ENCODE measurements at regions not wholly inside any gene's neighbourhood (a gene's known extent, or its start where the extent isn't known, plus 50 kb on each side); places are given as distances from the start of the nearest gene placed in this dataset.

DNA sequence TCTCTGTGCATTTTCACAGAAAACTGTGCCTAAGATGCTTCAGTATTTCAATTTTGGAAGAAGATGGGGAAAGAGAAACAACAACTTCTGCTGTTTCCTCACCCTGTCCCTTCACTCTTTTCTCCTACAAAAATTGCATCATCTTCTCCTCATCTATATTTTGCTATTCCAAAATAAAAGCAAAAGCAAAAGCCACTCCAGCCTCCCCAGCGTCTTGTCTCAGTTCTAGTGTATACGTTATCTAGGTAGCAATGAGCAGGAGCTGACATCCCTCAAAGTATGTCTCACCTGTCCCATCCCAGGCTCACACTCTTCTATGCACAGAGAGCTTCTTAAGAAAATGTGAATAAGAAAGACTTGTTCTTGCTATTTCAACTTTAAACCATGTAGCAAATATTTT lies 163.8 kb upstream of the TAB2 start:
- Histone ChIP-seq H3K36me3 (ENCODE audit: insufficient read depth) (no peaks in the 10 kb centered on the region), H2AFZ (ENCODE audit: low read depth) (no peak overlapping the region), H3K4me3 (IDR thresholded peaks at IDR 0.05; ENCODE audit: insufficient read depth, low read depth, low read length) (no peak overlapping the region), H3K4me2 (no peak overlapping the region), H3K27me3 (ENCODE audit: insufficient read depth, low read depth) (no peaks in the 10 kb centered on the region), H3K27ac (no peak overlapping the region), H3K4me1 (ENCODE audit: low read depth, poor library complexity, severe bottlenecking) (no peaks in the 10 kb centered on the region), H3K79me2 (ENCODE audit: insufficient read depth, low read depth) (no peaks in the 10 kb centered on the region), H3K9ac (no peak overlapping the region), H4K20me1 (ENCODE audit: insufficient read depth) (no peaks in the 10 kb centered on the region)
- TF ChIP-seq, protein P1, sequence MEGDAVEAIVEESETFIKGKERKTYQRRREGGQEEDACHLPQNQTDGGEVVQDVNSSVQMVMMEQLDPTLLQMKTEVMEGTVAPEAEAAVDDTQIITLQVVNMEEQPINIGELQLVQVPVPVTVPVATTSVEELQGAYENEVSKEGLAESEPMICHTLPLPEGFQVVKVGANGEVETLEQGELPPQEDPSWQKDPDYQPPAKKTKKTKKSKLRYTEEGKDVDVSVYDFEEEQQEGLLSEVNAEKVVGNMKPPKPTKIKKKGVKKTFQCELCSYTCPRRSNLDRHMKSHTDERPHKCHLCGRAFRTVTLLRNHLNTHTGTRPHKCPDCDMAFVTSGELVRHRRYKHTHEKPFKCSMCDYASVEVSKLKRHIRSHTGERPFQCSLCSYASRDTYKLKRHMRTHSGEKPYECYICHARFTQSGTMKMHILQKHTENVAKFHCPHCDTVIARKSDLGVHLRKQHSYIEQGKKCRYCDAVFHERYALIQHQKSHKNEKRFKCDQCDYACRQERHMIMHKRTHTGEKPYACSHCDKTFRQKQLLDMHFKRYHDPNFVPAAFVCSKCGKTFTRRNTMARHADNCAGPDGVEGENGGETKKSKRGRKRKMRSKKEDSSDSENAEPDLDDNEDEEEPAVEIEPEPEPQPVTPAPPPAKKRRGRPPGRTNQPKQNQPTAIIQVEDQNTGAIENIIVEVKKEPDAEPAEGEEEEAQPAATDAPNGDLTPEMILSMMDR (conservative IDR thresholded peaks at IDR 0.05; ENCODE audit: low read depth, low read length) = no peak

DNA sequence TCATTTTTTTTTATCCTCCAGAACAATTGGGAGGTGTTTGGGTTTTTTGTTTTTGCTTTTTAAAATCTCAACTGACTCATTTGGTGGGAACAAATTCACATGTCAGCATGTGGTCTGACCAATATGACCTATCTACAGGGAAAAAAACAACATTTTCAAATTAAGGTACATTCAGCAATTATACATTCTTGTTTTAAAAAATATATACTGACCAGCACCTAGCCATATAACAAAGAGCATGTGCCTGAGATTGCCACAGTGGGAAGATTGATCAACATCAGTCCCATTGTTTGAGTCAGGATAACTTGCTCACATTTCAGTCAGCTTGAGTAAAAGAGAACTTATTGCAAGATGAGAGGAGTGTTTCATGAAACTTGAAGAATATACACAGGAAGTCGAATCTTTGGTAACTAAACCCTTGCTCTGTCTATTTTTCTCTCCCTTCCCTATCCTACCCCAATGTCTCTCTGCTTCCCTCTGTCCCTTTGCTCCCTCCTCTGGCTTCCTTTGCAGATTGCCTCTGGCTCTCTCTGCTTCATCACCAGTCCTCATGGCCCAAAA lies 163.2 kb upstream of the TAB2 start:
- Histone ChIP-seq H3K4me2 (no peak overlapping the region), H2AFZ (ENCODE audit: low read depth) (no peak overlapping the region), H3K36me3 (ENCODE audit: insufficient read depth) (no peaks in the 10 kb centered on the region), H3K27ac (no peak overlapping the region), H3K4me3 (IDR thresholded peaks at IDR 0.05; ENCODE audit: insufficient read depth, low read depth, low read length) (no peak overlapping the region), H3K4me1 (ENCODE audit: low read depth, poor library complexity, severe bottlenecking) (no peaks in the 10 kb centered on the region), H3K79me2 (ENCODE audit: insufficient read depth, low read depth) (no peaks in the 10 kb centered on the region), H3K9ac (no peak overlapping the region), H3K27me3 (ENCODE audit: insufficient read depth, low read depth) (no peaks in the 10 kb centered on the region), H4K20me1 (ENCODE audit: insufficient read depth) (no peaks in the 10 kb centered on the region)
- TF ChIP-seq, protein P1 (conservative IDR thresholded peaks at IDR 0.05; ENCODE audit: low read depth, low read length) = no peak

DNA sequence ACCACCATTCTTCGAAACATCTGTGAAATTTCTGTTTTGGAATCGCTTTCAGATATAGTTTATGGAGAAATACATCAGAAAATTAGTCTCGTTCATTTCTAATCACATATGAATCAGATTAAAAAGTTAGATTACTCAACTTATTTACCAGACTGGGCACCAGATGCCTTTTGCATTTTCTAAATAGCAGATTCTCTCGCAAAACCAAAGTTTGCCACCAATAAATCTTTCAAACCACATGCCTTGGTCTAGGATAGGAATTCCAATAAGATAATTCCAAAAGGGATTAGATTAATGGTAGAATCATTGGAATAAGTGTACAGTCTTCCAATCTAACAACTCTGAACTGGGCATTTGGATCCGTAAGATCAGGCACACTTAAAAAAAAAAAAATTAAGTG lies 160.4 kb upstream of the TAB2 start:
- no peaks in the 10 kb centered on the region for H3K4me1 ChIP-seq (ENCODE audit: low read depth, poor library complexity, severe bottlenecking)
- no peak overlapping the region for H3K27ac ChIP-seq
- H2AFZ ChIP-seq (ENCODE audit: low read depth) = no peak overlapping the region
- no peak overlapping the region for H3K4me3 ChIP-seq (IDR thresholded peaks at IDR 0.05; ENCODE audit: insufficient read depth, low read depth, low read length)
- no peaks in the 10 kb centered on the region for H3K27me3 ChIP-seq (ENCODE audit: insufficient read depth, low read depth)
- H3K36me3 ChIP-seq (ENCODE audit: insufficient read depth) = no peaks in the 10 kb centered on the region
- H3K79me2 ChIP-seq (ENCODE audit: insufficient read depth, low read depth) = no peaks in the 10 kb centered on the region
- TF ChIP-seq, protein P1 (conservative IDR thresholded peaks at IDR 0.05; ENCODE audit: low read depth, low read length) = no peak
- no peaks in the 10 kb centered on the region for H4K20me1 ChIP-seq (ENCODE audit: insufficient read depth)
- no peak overlapping the region for H3K9ac ChIP-seq
- no peak overlapping the region for H3K4me2 ChIP-seq

DNA sequence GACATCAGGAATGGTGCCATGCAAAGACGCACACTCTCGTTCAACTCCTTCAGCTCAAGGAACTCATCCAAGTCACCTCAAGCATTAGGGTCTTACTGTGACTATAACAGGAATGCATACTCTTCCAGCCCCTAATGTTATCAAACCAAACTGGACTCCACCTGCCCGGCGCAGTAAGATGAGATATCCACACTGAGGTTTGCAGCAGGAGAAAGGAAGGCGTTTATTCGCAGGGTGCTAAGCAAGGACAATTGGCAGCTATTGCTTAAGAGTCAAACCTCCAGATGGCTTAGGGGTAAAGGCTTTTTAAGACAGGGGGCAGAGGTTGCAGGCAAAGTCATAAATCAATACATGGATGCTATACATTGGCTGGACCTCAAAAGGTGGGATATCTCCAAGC lies 159.4 kb upstream of the TAB2 start:
- TF ChIP-seq, protein P1 (conservative IDR thresholded peaks at IDR 0.05; ENCODE audit: low read depth, low read length) = no peak
- H3K27me3 ChIP-seq (ENCODE audit: insufficient read depth, low read depth) = no peaks in the 10 kb centered on the region
- no peaks in the 10 kb centered on the region for H3K79me2 ChIP-seq (ENCODE audit: insufficient read depth, low read depth)
- H3K4me2 ChIP-seq = no peak overlapping the region
- H4K20me1 ChIP-seq (ENCODE audit: insufficient read depth) = no peaks in the 10 kb centered on the region
- no peaks in the 10 kb centered on the region for H3K36me3 ChIP-seq (ENCODE audit: insufficient read depth)
- no peak overlapping the region for H2AFZ ChIP-seq (ENCODE audit: low read depth)
- no peaks in the 10 kb centered on the region for H3K4me1 ChIP-seq (ENCODE audit: low read depth, poor library complexity, severe bottlenecking)
- H3K4me3 ChIP-seq (IDR thresholded peaks at IDR 0.05; ENCODE audit: insufficient read depth, low read depth, low read length) = no peak overlapping the region
- H3K27ac ChIP-seq = no peak overlapping the region
- no peak overlapping the region for H3K9ac ChIP-seq
